ENCODE measurements at regions not wholly inside any gene's neighbourhood (a gene's known extent, or its start where the extent isn't known, plus 50 kb on each side); places are given as distances from the start of the nearest gene placed in this dataset.

GRCh38 chr9:107989544-107989943 is 500.0 kb upstream of the KLF4 start:
- no peak for TF ChIP-seq CTCF (optimal IDR thresholded peaks at IDR 0.05 in 1 of 3, IDR thresholded peaks at IDR 0.05 in 1 of 3, conservative IDR thresholded peaks at IDR 0.05 in 1 of 3; ENCODE audit: extremely low read depth in 1 of 3, insufficient read depth in 2 of 3, low read length in 3 of 3)
- TF ChIP-seq EZH2 (IDR thresholded peaks at IDR 0.05; ENCODE audit: low read length): no peak

Data from keratinocyte (primary cell).